ENCODE measurements at regions not wholly inside any gene's neighbourhood (a gene's known extent, or its start where the extent isn't known, plus 50 kb on each side); places are given as distances from the start of the nearest gene placed in this dataset.

- DNase-seq (ENCODE audit: low spot score) = no peak
- Mint-ChIP-seq H3K4me1 (no peaks in the 10 kb centered on the region), H3K27me3 (ENCODE audit: insufficient read depth, low read depth, poor library complexity) (no peaks in the 10 kb centered on the region), H3K27ac (no peak overlapping the region), H3K9me3 (no peaks in the 10 kb centered on the region; the same call in 2 of the 3 replicates), H3K36me3 (ENCODE audit: low read depth) (no peaks in the 10 kb centered on the region), H3K4me3 (no peak overlapping the region)
- Histone ChIP-seq H3K27me3 (ENCODE audit: insufficient read depth) (no peaks in the 10 kb centered on the region), H3K27ac (ENCODE audit: low read depth) (no peak overlapping the region), H4K20me1 (replicated peaks; ENCODE audit: insufficient read depth) (no peaks in the 10 kb centered on the region), H3K4me1 (ENCODE audit: insufficient read depth) (no peaks in the 10 kb centered on the region), H3K79me2 (replicated peaks; ENCODE audit: insufficient read depth) (no peaks in the 10 kb centered on the region), H3F3A (replicated peaks; ENCODE audit: low read depth) (no peaks in the 10 kb centered on the region), H3K36me3 (ENCODE audit: insufficient read depth) (no peaks in the 10 kb centered on the region), H3K4me2 (no peak overlapping the region), H3K9me2 (ENCODE audit: insufficient read depth) (no peaks in the 10 kb centered on the region), H3K4me3 (no peak overlapping the region), H2AFZ (no peak overlapping the region)
- no peak for ATAC-seq
- TF ChIP-seq ZNF462 (CRISPR knock-in tag; IDR thresholded peaks at IDR 0.05) (no peak), POLR2AphosphoS5 (IDR thresholded peaks at IDR 0.05; ENCODE audit: low read depth) (no peak), ETS1 (IDR thresholded peaks at IDR 0.05) (no peak), STAT1 (IDR thresholded peaks at IDR 0.05; ENCODE audit: unreplicated experiment) (no peak), EZH2phosphoT487 (IDR thresholded peaks at IDR 0.05; ENCODE audit: unreplicated experiment) (no peak), ZNF114 (CRISPR knock-in tag; IDR thresholded peaks at IDR 0.05) (no peak), CTCF (conservative IDR thresholded peaks at IDR 0.05; ENCODE audit: low read depth in 2 of 2) (no peak), ZNF331 (CRISPR knock-in tag; IDR thresholded peaks at IDR 0.05; ENCODE audit: low read depth) (no peak), NANOG (IDR thresholded peaks at IDR 0.05; ENCODE audit: borderline replicate concordance) (no peak), JUNB (IDR thresholded peaks at IDR 0.05; ENCODE audit: unreplicated experiment) (no peak), REST (IDR thresholded peaks at IDR 0.05; ENCODE audit: unreplicated experiment) (no peak)
These were observed 904.1 kb downstream of the NLGN4X start for GRCh38 chrX:5324546-5324945.
